H1 (cell line): ENCODE measurements at regions not wholly inside any gene's neighbourhood (a gene's known extent, or its start where the extent isn't known, plus 50 kb on each side); places are given as distances from the start of the nearest gene placed in this dataset.
A peak's percentile ranks its signal among the peaks of the same experiment; 100 is the strongest.

Experiments
- ASH2L ChIP-seq: fragments of 200-600, 300-600 bp; sonication (generic); IDR thresholded peaks from one replicate; pipeline ENCODE4 v1.7.1; 2017; ENCODE audit warnings: low read length
- NANOG ChIP-seq: IDR thresholded peaks from 2 replicates; pipeline ENCODE4 v1.6.1; 2011; ENCODE audit warnings: low read length, low read depth, mild to moderate bottlenecking, inconsistent platforms; ENCODE audit not compliant: insufficient read depth, poor library complexity, severe bottlenecking

DNA sequence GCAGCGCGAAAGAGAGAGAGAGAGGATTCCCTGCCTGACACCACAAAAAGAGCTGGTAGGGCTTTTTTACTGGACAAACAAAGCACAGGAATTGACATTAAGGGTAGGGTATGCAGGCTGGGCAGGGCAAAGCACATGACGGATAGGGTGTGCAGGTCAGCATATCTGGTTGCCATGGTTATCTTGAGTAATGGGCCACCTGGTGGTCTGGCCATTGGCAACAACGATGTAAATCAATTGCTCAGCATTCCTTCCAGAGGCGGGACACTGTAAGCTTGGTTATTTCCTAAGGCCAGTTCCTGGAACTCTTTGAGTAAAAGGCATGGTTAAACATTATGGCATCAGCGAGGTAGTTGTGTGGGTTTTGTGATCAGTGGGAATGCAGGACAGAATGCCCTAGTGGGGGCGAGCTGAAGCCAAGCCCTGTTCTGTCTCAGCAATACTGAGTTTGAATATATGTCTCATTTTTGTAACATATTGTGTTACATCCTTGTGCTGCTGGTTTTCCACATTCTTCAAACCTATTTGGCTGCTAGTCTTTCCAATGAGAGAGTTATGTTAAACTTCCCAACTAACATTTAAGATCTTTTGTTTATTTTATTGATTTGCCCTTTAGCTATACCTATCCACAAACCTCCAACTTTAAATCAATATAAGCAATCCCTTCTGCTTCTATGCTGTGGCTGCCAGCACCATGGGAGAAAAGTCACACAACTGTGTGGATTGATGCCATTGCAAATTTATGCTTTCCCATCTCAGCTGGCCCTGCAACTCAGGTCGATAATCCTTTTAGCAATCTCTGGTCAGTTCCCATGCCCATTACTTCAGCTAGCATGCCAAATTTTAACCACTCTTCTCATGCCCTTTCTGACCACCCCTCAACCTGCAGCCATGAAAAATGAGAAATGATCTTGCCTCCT, 396.7 kb upstream of the PDE3A start (continued):
- TF ChIP-seq ASH2L = no peak
- peak; percentile 74 for TF ChIP-seq NANOG
- TF ChIP-seq, all 59 proteins: peak for 9
